A549 (cell line): ENCODE measurements at regions not wholly inside any gene's neighbourhood (a gene's known extent, or its start where the extent isn't known, plus 50 kb on each side); places are given as distances from the start of the nearest gene placed in this dataset.
"Not testable (repeated sequence)": the region's sequence is repeated elsewhere in the genome, so short reads cannot be mapped to it uniquely, and the experiment has no call there.

Experiments
- BHLHE40 ChIP-seq: IDR thresholded peaks from 2 replicates; pipeline ENCODE4 v1.6.1; 2012; ENCODE audit warnings: low read depth, low read length, inconsistent platforms
- CBX8 ChIP-seq: fragments of 200-600 bp; sonication (generic); IDR thresholded peaks from 2 replicates; pipeline ENCODE4 v1.6.1; 2016
- E2F6 ChIP-seq: IDR thresholded peaks from 2 replicates; pipeline ENCODE4 v1.6.1; 2012; ENCODE audit warnings: low read depth, borderline replicate concordance
- ESRRA ChIP-seq: fragments of 150-350 bp; IDR thresholded peaks from 2 replicates; pipeline ENCODE4 v1.6.1; 2014; ENCODE audit warnings: mild to moderate bottlenecking, low read length, borderline replicate concordance
- HES2 ChIP-seq: fragments of >200 bp; sonication (Bioruptor Twin); formaldehyde crosslinking; IDR thresholded peaks from 2 replicates; pipeline ENCODE4 v1.6.1; 2016
- MAZ ChIP-seq: fragments of 150-350 bp; IDR thresholded peaks from 2 replicates; pipeline ENCODE4 v1.6.1; 2014; ENCODE audit warnings: antibody characterized with exemption, low read depth, low read length, borderline replicate concordance
- POLR2A ChIP-seq: IDR thresholded peaks from 2 replicates; pipeline ENCODE4 v1.6.1; 2012; ENCODE audit warnings: mild to moderate bottlenecking, low read length
- USF2 ChIP-seq: fragments of 450-650 bp; IDR thresholded peaks from 2 replicates; pipeline ENCODE4 v1.6.1; 2014; ENCODE audit warnings: antibody characterized with exemption
- ZFP36 ChIP-seq: fragments of 450-650 bp; IDR thresholded peaks from 2 replicates; pipeline ENCODE4 v1.6.1; 2014; ENCODE audit warnings: borderline replicate concordance; ENCODE audit not compliant: partially characterized antibody
- TF ChIP-seq, protein P1 (sequence below): fragments of 200-600 bp; sonication (generic); IDR thresholded peaks from 2 replicates; pipeline ENCODE4 v1.6.1; 2016; ENCODE audit warnings: antibody characterized with exemption, mild to moderate bottlenecking, moderate library complexity
- TF ChIP-seq, protein P2 (sequence below): fragments of >200 bp; sonication (Bioruptor Twin); formaldehyde crosslinking; IDR thresholded peaks from 3 replicates; pipeline ENCODE4 v1.5.1; 2016

DNA sequence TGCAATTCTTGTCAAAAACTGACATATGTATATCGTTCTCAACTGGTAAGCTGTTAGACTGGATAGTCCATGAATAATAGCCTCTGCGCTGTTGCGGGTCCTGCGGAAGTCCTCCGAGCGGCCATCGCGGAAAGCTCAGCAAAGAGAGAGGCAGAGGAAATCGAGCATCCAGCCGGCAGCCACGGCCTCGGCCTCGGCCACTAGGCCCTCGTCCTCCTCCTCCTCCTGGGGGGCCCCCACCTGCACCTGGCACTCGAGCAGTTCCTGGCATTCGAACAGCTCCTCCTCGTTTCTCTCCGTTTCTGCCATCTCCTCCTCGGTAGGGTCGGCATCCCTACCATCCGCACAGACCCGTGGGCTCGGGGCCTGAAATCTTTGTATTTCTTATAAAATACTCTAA, 111.2 kb upstream of the CYLC1 start:
- TF ChIP-seq USF2, E2F6, ZFP36, MAZ, CBX8, ESRRA, POLR2A, BHLHE40, HES2: not testable (repeated sequence)
- TF ChIP-seq, protein P1, sequence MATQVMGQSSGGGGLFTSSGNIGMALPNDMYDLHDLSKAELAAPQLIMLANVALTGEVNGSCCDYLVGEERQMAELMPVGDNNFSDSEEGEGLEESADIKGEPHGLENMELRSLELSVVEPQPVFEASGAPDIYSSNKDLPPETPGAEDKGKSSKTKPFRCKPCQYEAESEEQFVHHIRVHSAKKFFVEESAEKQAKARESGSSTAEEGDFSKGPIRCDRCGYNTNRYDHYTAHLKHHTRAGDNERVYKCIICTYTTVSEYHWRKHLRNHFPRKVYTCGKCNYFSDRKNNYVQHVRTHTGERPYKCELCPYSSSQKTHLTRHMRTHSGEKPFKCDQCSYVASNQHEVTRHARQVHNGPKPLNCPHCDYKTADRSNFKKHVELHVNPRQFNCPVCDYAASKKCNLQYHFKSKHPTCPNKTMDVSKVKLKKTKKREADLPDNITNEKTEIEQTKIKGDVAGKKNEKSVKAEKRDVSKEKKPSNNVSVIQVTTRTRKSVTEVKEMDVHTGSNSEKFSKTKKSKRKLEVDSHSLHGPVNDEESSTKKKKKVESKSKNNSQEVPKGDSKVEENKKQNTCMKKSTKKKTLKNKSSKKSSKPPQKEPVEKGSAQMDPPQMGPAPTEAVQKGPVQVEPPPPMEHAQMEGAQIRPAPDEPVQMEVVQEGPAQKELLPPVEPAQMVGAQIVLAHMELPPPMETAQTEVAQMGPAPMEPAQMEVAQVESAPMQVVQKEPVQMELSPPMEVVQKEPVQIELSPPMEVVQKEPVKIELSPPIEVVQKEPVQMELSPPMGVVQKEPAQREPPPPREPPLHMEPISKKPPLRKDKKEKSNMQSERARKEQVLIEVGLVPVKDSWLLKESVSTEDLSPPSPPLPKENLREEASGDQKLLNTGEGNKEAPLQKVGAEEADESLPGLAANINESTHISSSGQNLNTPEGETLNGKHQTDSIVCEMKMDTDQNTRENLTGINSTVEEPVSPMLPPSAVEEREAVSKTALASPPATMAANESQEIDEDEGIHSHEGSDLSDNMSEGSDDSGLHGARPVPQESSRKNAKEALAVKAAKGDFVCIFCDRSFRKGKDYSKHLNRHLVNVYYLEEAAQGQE: not testable (repeated sequence)
- TF ChIP-seq, protein P2, sequence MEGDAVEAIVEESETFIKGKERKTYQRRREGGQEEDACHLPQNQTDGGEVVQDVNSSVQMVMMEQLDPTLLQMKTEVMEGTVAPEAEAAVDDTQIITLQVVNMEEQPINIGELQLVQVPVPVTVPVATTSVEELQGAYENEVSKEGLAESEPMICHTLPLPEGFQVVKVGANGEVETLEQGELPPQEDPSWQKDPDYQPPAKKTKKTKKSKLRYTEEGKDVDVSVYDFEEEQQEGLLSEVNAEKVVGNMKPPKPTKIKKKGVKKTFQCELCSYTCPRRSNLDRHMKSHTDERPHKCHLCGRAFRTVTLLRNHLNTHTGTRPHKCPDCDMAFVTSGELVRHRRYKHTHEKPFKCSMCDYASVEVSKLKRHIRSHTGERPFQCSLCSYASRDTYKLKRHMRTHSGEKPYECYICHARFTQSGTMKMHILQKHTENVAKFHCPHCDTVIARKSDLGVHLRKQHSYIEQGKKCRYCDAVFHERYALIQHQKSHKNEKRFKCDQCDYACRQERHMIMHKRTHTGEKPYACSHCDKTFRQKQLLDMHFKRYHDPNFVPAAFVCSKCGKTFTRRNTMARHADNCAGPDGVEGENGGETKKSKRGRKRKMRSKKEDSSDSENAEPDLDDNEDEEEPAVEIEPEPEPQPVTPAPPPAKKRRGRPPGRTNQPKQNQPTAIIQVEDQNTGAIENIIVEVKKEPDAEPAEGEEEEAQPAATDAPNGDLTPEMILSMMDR: not testable (repeated sequence)
